H9 (cell line): ENCODE measurements at regions not wholly inside any gene's neighbourhood (a gene's known extent, or its start where the extent isn't known, plus 50 kb on each side); places are given as distances from the start of the nearest gene placed in this dataset.

Experiments
- DNase-seq: peaks from one replicate; pipeline ENCODE4 v3.0.0-alpha.2; 2017
- H2AFZ ChIP-seq: one replicate; pipeline ENCODE4 v1.6.1; 2013; ENCODE audit warnings: mild to moderate bottlenecking, low read length, control low read depth, moderate library complexity
- H2AK5ac ChIP-seq: 2 replicates; pipeline ENCODE4 v1.6.1; 2013; ENCODE audit warnings: low read length, control low read depth, mixed read lengths; ENCODE audit not compliant: insufficient read length
- H2BK120ac ChIP-seq: one replicate; pipeline ENCODE4 v1.6.1; 2013; ENCODE audit warnings: low read depth, mild to moderate bottlenecking, low read length, control low read depth, inconsistent platforms; ENCODE audit not compliant: poor library complexity, severe bottlenecking
- H2BK12ac ChIP-seq: 2 replicates; pipeline ENCODE4 v1.6.1; 2013; ENCODE audit warnings: low read length, control low read depth, mixed read lengths, low read depth; ENCODE audit not compliant: insufficient read length
- H2BK15ac ChIP-seq: 2 replicates; pipeline ENCODE4 v1.6.1; 2013; ENCODE audit warnings: low read depth, low read length, control low read depth
- H2BK20ac ChIP-seq: one replicate; pipeline ENCODE4 v1.6.1; 2013; ENCODE audit warnings: low read depth, mild to moderate bottlenecking, low read length, control low read depth, inconsistent platforms; ENCODE audit not compliant: poor library complexity, severe bottlenecking
- H2BK5ac ChIP-seq: 2 replicates; pipeline ENCODE4 v1.6.1; 2013; ENCODE audit warnings: low read length, control low read depth, mixed read lengths; ENCODE audit not compliant: insufficient read length
- H3K14ac ChIP-seq: 2 replicates; pipeline ENCODE4 v1.6.1; 2013; ENCODE audit warnings: low read length, control low read depth; ENCODE audit not compliant: insufficient read depth
- H3K18ac ChIP-seq: 2 replicates; pipeline ENCODE4 v1.6.1; 2013; ENCODE audit warnings: low read depth, mild to moderate bottlenecking, mixed read lengths, low read length, control low read depth; ENCODE audit not compliant: insufficient read length
- H3K23ac ChIP-seq: 2 replicates; pipeline ENCODE4 v1.6.1; 2013; ENCODE audit warnings: low read length, control low read depth, mixed read lengths, low read depth; ENCODE audit not compliant: insufficient read length
- H3K23me2 ChIP-seq: 2 replicates; pipeline ENCODE4 v1.6.1; 2013; ENCODE audit warnings: low read depth, mild to moderate bottlenecking, mixed read lengths, low read length, control low read depth; ENCODE audit not compliant: insufficient read length, poor library complexity, severe bottlenecking
- H3K27ac ChIP-seq: 2 replicates; pipeline ENCODE4 v1.5.1; 2013; ENCODE audit warnings: low read length, control low read depth, mixed read lengths, low read depth; ENCODE audit not compliant: insufficient read length
- H3K27me3 ChIP-seq: 2 replicates; pipeline ENCODE4 v1.6.1; 2013; ENCODE audit warnings: low read length, control low read depth, inconsistent platforms; ENCODE audit not compliant: insufficient read depth
- H3K4ac ChIP-seq: 2 replicates; pipeline ENCODE4 v1.6.1; 2013; ENCODE audit warnings: low read depth, mild to moderate bottlenecking, control low read depth, inconsistent platforms, low read length, moderate library complexity
- H3K4me1 ChIP-seq: 2 replicates; pipeline ENCODE4 v1.6.1; 2013; ENCODE audit warnings: low read length, control low read depth, inconsistent platforms; ENCODE audit not compliant: insufficient read depth
- H3K4me2 ChIP-seq: 2 replicates; pipeline ENCODE4 v1.6.1; 2013; ENCODE audit warnings: low read length, control low read depth, mixed read lengths; ENCODE audit not compliant: insufficient read length, insufficient read depth
- H3K56ac ChIP-seq: 2 replicates; pipeline ENCODE4 v1.6.1; 2013; ENCODE audit warnings: low read depth, mild to moderate bottlenecking, mixed read lengths, low read length, control low read depth; ENCODE audit not compliant: insufficient read length
- H3K79me1 ChIP-seq: 2 replicates; pipeline ENCODE4 v1.6.1; 2013; ENCODE audit warnings: low read depth, mild to moderate bottlenecking, moderate library complexity, low read length, control low read depth, inconsistent platforms; ENCODE audit not compliant: insufficient read depth, poor library complexity, severe bottlenecking
- H3K79me2 ChIP-seq: 2 replicates; pipeline ENCODE4 v1.6.1; 2013; ENCODE audit warnings: low read length, control low read depth, inconsistent platforms; ENCODE audit not compliant: insufficient read depth
- H3K9ac ChIP-seq: 2 replicates; pipeline ENCODE4 v1.6.1; 2013; ENCODE audit warnings: low read length, control low read depth, mixed read lengths; ENCODE audit not compliant: insufficient read length; ENCODE audit errors: extremely low read depth
- H3K9me3 ChIP-seq: one replicate; pipeline ENCODE4 v1.6.1; 2013; ENCODE audit warnings: low read depth, low read length, inconsistent platforms; ENCODE audit not compliant: control insufficient read depth
- H3T11ph ChIP-seq: one replicate; pipeline ENCODE4 v1.6.1; 2013; ENCODE audit warnings: mild to moderate bottlenecking, low read length, control low read depth, inconsistent platforms
- H4K20me1 ChIP-seq: one replicate; pipeline ENCODE4 v1.6.1; 2013; ENCODE audit not compliant: control insufficient read depth, insufficient read length, insufficient read depth
- H4K5ac ChIP-seq: 2 replicates; pipeline ENCODE4 v1.6.1; 2013; ENCODE audit warnings: low read depth, mild to moderate bottlenecking, mixed read lengths, low read length, control low read depth; ENCODE audit not compliant: insufficient read length
- H4K8ac ChIP-seq: replicated peaks from 2 replicates; pipeline ENCODE4 v1.6.1; 2013; ENCODE audit warnings: low read length, control low read depth, mixed read lengths, low read depth; ENCODE audit not compliant: insufficient read length
- H4K91ac ChIP-seq: 2 replicates; pipeline ENCODE4 v1.6.1; 2013; ENCODE audit warnings: low read depth, mild to moderate bottlenecking, moderate library complexity, mixed read lengths, low read length, control low read depth; ENCODE audit not compliant: insufficient read length
- H3K27ac Mint-ChIP-seq, 3 experiments: 2 replicates in 2 of 3; 3 replicates in 1 of 3; pipeline ENCODE4 v1.8.0; 2020 to 2021; ENCODE audit warnings: mixed read lengths in 3 of 3, mild to moderate bottlenecking in 1 of 3, moderate library complexity in 1 of 3
- H3K27me3 Mint-ChIP-seq: 2 replicates; pipeline ENCODE4 v1.8.0; 2021; ENCODE audit warnings: low read depth, mild to moderate bottlenecking, moderate library complexity, mixed read lengths
- H3K36me3 Mint-ChIP-seq, 3 experiments: 2 replicates in 2 of 3; 3 replicates in 1 of 3; pipeline ENCODE4 v1.8.0; 2020 to 2021; ENCODE audit warnings: low read depth in 3 of 3, mixed read lengths in 3 of 3; ENCODE audit not compliant: insufficient read depth in 1 of 3
- H3K4me1 Mint-ChIP-seq, 2 experiments: 2 replicates each; pipeline ENCODE4 v1.8.0; 2020; ENCODE audit warnings: mixed read lengths in 2 of 2
- H3K4me3 Mint-ChIP-seq, 2 experiments: 2 replicates in 1 of 2; 3 replicates in 1 of 2; pipeline ENCODE4 v1.8.0; 2020 to 2021; ENCODE audit warnings: mild to moderate bottlenecking in 2 of 2, mixed read lengths in 2 of 2, moderate library complexity in 1 of 2
- H3K9me3 Mint-ChIP-seq, 2 experiments: 2 replicates in 1 of 2; 3 replicates in 1 of 2; pipeline ENCODE4 v1.8.0; 2020; ENCODE audit warnings: mild to moderate bottlenecking in 2 of 2, mixed read lengths in 2 of 2, moderate library complexity in 1 of 2
- WGBS: extraction: QIAGEN DNeasy Blood & Tissue Kit; methylation state at CpG from one replicate; pipeline ENCODE4 v1.1.7; 2013; ENCODE audit warnings: missing lambda C conversion rate, low lambda C conversion rate, mixed read lengths; ENCODE audit not compliant: insufficient read length; ENCODE audit errors: extremely low coverage; 5-methylcytosine and 5-hydroxymethylcytosine counted together
- TF ChIP-seq, protein P1 (sequence below): fragments of 200-600 bp; sonication (generic); conservative IDR thresholded peaks from 3 replicates; pipeline ENCODE4 v1.8.0; 2021; ENCODE audit warnings: antibody characterized with exemption, mild to moderate bottlenecking

DNA sequence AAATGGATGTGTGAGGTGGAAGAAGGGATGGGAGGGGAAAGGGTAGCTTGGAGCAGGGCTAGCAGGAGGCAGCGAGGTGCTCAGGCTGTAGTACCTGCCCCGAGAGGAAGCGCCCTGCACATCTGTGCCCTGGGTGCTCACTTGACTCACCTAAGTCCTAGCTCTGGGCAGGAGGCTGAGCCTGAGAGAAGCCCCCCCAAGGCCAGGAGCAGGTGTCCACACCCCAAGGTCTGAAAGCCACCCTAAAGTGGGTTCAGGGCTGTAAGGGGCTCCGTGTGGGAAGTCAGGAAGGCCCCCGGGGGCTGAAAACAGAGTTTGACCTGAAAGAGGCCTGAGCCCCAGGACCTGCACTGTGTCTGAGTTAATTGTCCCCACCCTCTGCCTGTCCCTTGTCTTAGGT is 95.8 kb upstream of the PODXL start:
- Mint-ChIP-seq H3K4me3 (no peak overlapping the region), H3K27ac (no peak overlapping the region; a peak in 1 of 7 replicates), H3K36me3 (no peaks in the 10 kb centered on the region), H3K27me3 (peaks cover 2% of the 10 kb centered on the region), H3K9me3 (peaks cover 3 to 5% of the 10 kb centered on the region in 2 experiments; a peak in 3 of 5 replicates), H3K4me1 (peaks cover 60 to 62% of the 10 kb centered on the region in 2 experiments)
- Histone ChIP-seq H4K8ac (no peak overlapping the region), H3K79me2 (no peaks in the 10 kb centered on the region; the same call in 1 of the 2 replicates), H3K79me1 (no peaks in the 10 kb centered on the region), H4K91ac (no peak overlapping the region), H2BK5ac (no peak overlapping the region), H3K4me2 (no peak overlapping the region), H2BK12ac (no peak overlapping the region), H3K23ac (no peak overlapping the region), H2AK5ac (no peak overlapping the region), H2BK15ac (no peak overlapping the region), H3K14ac (no peak overlapping the region), H4K5ac (no peak overlapping the region), H3K18ac (no peak overlapping the region), H3K27me3 (no peaks in the 10 kb centered on the region), H2AFZ (no peak overlapping the region), H3K9me3 (no peaks in the 10 kb centered on the region), H3K4me1 (peaks cover 13% of the 10 kb centered on the region; the same call in 1 of the 2 replicates), H3K23me2 (no peaks in the 10 kb centered on the region), H3T11ph (no peak overlapping the region), H2BK20ac (no peak overlapping the region), H3K4ac (no peak overlapping the region), H3K56ac (no peak overlapping the region), H2BK120ac (no peak overlapping the region), H4K20me1 (no peaks in the 10 kb centered on the region), H3K27ac (no peak overlapping the region), H3K9ac (no peak overlapping the region)
- DNase-seq = no peak
- TF ChIP-seq, protein P1, sequence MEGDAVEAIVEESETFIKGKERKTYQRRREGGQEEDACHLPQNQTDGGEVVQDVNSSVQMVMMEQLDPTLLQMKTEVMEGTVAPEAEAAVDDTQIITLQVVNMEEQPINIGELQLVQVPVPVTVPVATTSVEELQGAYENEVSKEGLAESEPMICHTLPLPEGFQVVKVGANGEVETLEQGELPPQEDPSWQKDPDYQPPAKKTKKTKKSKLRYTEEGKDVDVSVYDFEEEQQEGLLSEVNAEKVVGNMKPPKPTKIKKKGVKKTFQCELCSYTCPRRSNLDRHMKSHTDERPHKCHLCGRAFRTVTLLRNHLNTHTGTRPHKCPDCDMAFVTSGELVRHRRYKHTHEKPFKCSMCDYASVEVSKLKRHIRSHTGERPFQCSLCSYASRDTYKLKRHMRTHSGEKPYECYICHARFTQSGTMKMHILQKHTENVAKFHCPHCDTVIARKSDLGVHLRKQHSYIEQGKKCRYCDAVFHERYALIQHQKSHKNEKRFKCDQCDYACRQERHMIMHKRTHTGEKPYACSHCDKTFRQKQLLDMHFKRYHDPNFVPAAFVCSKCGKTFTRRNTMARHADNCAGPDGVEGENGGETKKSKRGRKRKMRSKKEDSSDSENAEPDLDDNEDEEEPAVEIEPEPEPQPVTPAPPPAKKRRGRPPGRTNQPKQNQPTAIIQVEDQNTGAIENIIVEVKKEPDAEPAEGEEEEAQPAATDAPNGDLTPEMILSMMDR = no peak
- WGBS = no CpG with 5 or more reads among the region's 5 CpGs
